Endothelial cell of umbilical vein (primary cell): ENCODE measurements at regions not wholly inside any gene's neighbourhood (a gene's known extent, or its start where the extent isn't known, plus 50 kb on each side); places are given as distances from the start of the nearest gene placed in this dataset.

Source experiments
- BruUV-seq: library from RNA; stranded (reverse); fragments of 400-500 nt; replicated peaks from 2 replicates; lab custom pipeline; 2021; lab: Mats Ljungman, UMichigan
- CTCF ChIA-PET: fragments of 300-600, 350-600 bp; sonication (Branson Sonifier 250); formaldehyde crosslinking; loops from one replicate; lab custom pipeline; 2021; ENCODE audit warnings: antibody characterized with exemption, inconsistent platforms; lab: Charles Lee
- POLR2A ChIA-PET: fragments of 300-600, 350-600 bp; sonication (Branson Sonifier 250); formaldehyde crosslinking; loops from one replicate; lab custom pipeline; 2021; ENCODE audit warnings: antibody characterized with exemption, inconsistent platforms; lab: Charles Lee
- DNase-seq: peaks from one replicate; pipeline ENCODE4 v3.0.0-alpha.2; 2011; ENCODE audit warnings: low read depth, low spot score
- FAIRE-seq: peaks from 2 replicates; lab custom pipeline; 2011; peaks lifted over from hg19 to GRCh38; lab: Jason Lieb, UNC
- H2AFZ ChIP-seq: 2 replicates; pipeline ENCODE4 v1.6.0; 2012; ENCODE audit warnings: low read depth, low read length, control low read depth, inconsistent platforms
- H3K27ac ChIP-seq: 2 replicates; pipeline ENCODE4 v1.5.1; 2011; ENCODE audit warnings: low read depth, mild to moderate bottlenecking, control low read depth, low read length, moderate library complexity; ENCODE audit not compliant: insufficient read depth
- H3K27me3 ChIP-seq, 2 experiments: 2 replicates each; pipeline versions ENCODE4 v1.6.0 to v1.6.1; 2011; ENCODE audit warnings: low read length in 2 of 2, mixed read lengths in 1 of 2; ENCODE audit not compliant: control insufficient read depth in 2 of 2, insufficient read depth in 2 of 2
- H3K36me3 ChIP-seq, 2 experiments: 2 replicates in 1 of 2; 3 replicates in 1 of 2; pipeline ENCODE4 v1.5.1; 2011; ENCODE audit warnings: low read length in 2 of 2, mild to moderate bottlenecking in 1 of 2, moderate library complexity in 1 of 2; ENCODE audit not compliant: control insufficient read depth in 2 of 2, insufficient read depth in 2 of 2; ENCODE audit errors: extremely low read depth in 1 of 2
- H3K4me1 ChIP-seq: 3 replicates; pipeline ENCODE4 v1.5.1; 2011; ENCODE audit warnings: mild to moderate bottlenecking, low read length; ENCODE audit not compliant: control insufficient read depth, insufficient read depth; ENCODE audit errors: extremely low read depth
- H3K4me2 ChIP-seq: 2 replicates; pipeline ENCODE4 v1.6.1; 2011; ENCODE audit warnings: low read length, control low read depth, mixed read lengths; ENCODE audit not compliant: insufficient read depth
- H3K4me3 ChIP-seq, 3 experiments: fragments of 200-600 bp in 1 of 3; sonication (generic), shearing (Covaris generic) in 1 of 3; replicated peaks in 1 of 3; 2 replicates each; pipeline ENCODE4 v1.5.1; 2011 to 2016; ENCODE audit warnings: control low read depth in 3 of 3, low read length in 3 of 3, mild to moderate bottlenecking in 2 of 3, inconsistent platforms in 1 of 3, low read depth in 1 of 3, moderate library complexity in 1 of 3; ENCODE audit not compliant: insufficient read depth in 1 of 3
- H3K79me2 ChIP-seq: 2 replicates; pipeline ENCODE4 v1.6.0; 2012; ENCODE audit warnings: low read length, inconsistent platforms; ENCODE audit not compliant: control insufficient read depth, insufficient read depth
- H3K9ac ChIP-seq: replicated peaks from 2 replicates; pipeline ENCODE3; 2011; ENCODE audit warnings: low read length, control low read depth; ENCODE audit not compliant: insufficient read depth; ENCODE audit errors: extremely low read depth
- H3K9me1 ChIP-seq: replicated peaks from 3 replicates; pipeline ENCODE4 v1.6.0; 2011; ENCODE audit warnings: mild to moderate bottlenecking, low read length; ENCODE audit not compliant: control insufficient read depth, insufficient read depth; ENCODE audit errors: extremely low read depth
- H3K9me3 ChIP-seq: replicated peaks from 2 replicates; pipeline ENCODE4 v1.5.1; 2012; ENCODE audit warnings: low read length, inconsistent platforms; ENCODE audit not compliant: control insufficient read depth, insufficient read depth
- H4K20me1 ChIP-seq: replicated peaks from 2 replicates; pipeline ENCODE3; 2011; ENCODE audit warnings: mild to moderate bottlenecking, low read length; ENCODE audit not compliant: control insufficient read depth, insufficient read depth; ENCODE audit errors: extremely low read depth
- EZH2 ChIP-seq: IDR thresholded peaks from 2 replicates; pipeline ENCODE4 v1.6.1; 2012; ENCODE audit warnings: borderline replicate concordance, low read depth, mild to moderate bottlenecking, moderate library complexity, low read length, inconsistent platforms; ENCODE audit not compliant: severe bottlenecking
- FOS ChIP-seq: IDR thresholded peaks from 2 replicates; pipeline ENCODE4 v1.6.1; 2011; ENCODE audit warnings: mild to moderate bottlenecking, low read length, moderate library complexity, borderline replicate concordance; ENCODE audit not compliant: insufficient read depth
- GATA2 ChIP-seq: IDR thresholded peaks from 2 replicates; pipeline ENCODE4 v1.7.0; 2011; ENCODE audit warnings: low read depth, mild to moderate bottlenecking, moderate library complexity, mixed read lengths, low read length; ENCODE audit not compliant: insufficient read length, insufficient read depth
- JUN ChIP-seq: IDR thresholded peaks from 2 replicates; pipeline ENCODE4 v1.6.1; 2011; ENCODE audit warnings: borderline replicate concordance, low read depth; ENCODE audit not compliant: insufficient read length, insufficient read depth
- MYC ChIP-seq: IDR thresholded peaks from one replicate; pipeline ENCODE4 v1.6.1; 2011; ENCODE audit warnings: mild to moderate bottlenecking, low read depth, low read length
- POLR2A ChIP-seq: IDR thresholded peaks from 2 replicates; pipeline ENCODE4 v1.6.1; 2012; ENCODE audit warnings: low read depth, mild to moderate bottlenecking, control low read depth, low read length
- POLR2AphosphoS5 ChIP-seq: IDR thresholded peaks from 2 replicates; pipeline ENCODE4 v1.6.1; 2012; ENCODE audit warnings: low read depth, mild to moderate bottlenecking, control low read depth, low read length, moderate library complexity; ENCODE audit not compliant: insufficient read depth
- dilution Hi-C: fragments of 300-500 bp; cut with MboI; formaldehyde crosslinking; loops from one replicate; pipeline ENCODE4 v1.15.0; 2019; ENCODE audit warnings: low sequenced_read_pairs; ENCODE audit not compliant: extremely low pct_ligation_motif_present
- intact Hi-C: fragments of 100-400 bp; cut with micrococcal nuclease; formaldehyde crosslinking; loops from one replicate; pipeline ENCODE4 v1.10.0; 2022
- TF ChIP-seq, protein P1 (sequence below): IDR thresholded peaks from 2 replicates; pipeline ENCODE4 v1.6.1; 2011; ENCODE audit not compliant: insufficient read depth, insufficient read length
- TF ChIP-seq, protein P2 (sequence below), 2 donors: IDR thresholded peaks; 1 replicate in 1 of 2; 2 replicates in 1 of 2; pipeline ENCODE4 v1.5.1; 2011; ENCODE audit warnings: low read length in 2 of 2, mild to moderate bottlenecking in 2 of 2, moderate library complexity in 2 of 2, control low read depth in 1 of 2, inconsistent platforms in 1 of 2, low read depth in 1 of 2; ENCODE audit not compliant: insufficient read depth in 1 of 2; ENCODE audit errors: extremely low read depth in 1 of 2

DNA sequence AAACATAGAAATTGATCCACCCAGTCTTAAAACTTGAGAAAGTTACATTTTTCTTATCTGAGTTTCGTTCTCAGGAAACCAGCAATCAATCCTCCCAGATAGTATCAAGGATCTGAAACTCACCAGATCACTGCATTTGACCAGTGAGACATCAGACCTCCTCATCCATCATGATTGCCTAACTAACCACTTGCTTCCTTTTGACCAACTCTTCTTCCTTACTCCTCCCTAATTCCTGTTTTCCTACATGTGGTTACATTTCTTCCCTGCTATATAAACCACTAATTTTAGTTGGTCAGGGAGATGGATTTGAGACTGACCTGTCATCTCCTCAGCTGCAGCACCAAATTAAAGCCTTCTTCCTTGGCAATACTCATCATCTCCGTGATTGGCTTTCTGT, 357.1 kb upstream of the POU3F2 start:
- CTCF ChIA-PET, result no interaction called here
- Histone ChIP-seq H2AFZ (no peak overlapping the region), H3K27me3 (no peaks in the 10 kb centered on the region), H3K27ac (no peak overlapping the region), H3K79me2 (no peaks in the 10 kb centered on the region), H3K4me2 (no peak overlapping the region), H3K36me3 (no peaks in the 10 kb centered on the region), H3K9me3 (peaks cover 2% of the 10 kb centered on the region), H3K4me1 (no peaks in the 10 kb centered on the region), H4K20me1 (no peaks in the 10 kb centered on the region), H3K4me3 (no peak overlapping the region), H3K9ac (no peak overlapping the region), H3K9me1 (no peaks in the 10 kb centered on the region)
- TF ChIP-seq MYC (no peak), POLR2AphosphoS5 (no peak), EZH2 (no peak), FOS (no peak), GATA2 (no peak), JUN (no peak), POLR2A (no peak)
- TF ChIP-seq, protein P1, sequence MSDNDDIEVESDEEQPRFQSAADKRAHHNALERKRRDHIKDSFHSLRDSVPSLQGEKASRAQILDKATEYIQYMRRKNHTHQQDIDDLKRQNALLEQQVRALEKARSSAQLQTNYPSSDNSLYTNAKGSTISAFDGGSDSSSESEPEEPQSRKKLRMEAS, result no peak
- TF ChIP-seq, protein P2, sequence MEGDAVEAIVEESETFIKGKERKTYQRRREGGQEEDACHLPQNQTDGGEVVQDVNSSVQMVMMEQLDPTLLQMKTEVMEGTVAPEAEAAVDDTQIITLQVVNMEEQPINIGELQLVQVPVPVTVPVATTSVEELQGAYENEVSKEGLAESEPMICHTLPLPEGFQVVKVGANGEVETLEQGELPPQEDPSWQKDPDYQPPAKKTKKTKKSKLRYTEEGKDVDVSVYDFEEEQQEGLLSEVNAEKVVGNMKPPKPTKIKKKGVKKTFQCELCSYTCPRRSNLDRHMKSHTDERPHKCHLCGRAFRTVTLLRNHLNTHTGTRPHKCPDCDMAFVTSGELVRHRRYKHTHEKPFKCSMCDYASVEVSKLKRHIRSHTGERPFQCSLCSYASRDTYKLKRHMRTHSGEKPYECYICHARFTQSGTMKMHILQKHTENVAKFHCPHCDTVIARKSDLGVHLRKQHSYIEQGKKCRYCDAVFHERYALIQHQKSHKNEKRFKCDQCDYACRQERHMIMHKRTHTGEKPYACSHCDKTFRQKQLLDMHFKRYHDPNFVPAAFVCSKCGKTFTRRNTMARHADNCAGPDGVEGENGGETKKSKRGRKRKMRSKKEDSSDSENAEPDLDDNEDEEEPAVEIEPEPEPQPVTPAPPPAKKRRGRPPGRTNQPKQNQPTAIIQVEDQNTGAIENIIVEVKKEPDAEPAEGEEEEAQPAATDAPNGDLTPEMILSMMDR (IDR thresholded peaks at IDR 0.05; ENCODE audit: extremely low read depth in 1 of 2, insufficient read depth in 1 of 2, low read depth in 1 of 2, low read length in 2 of 2), result no peak
- BruUV-seq, result no TSS peak
- no peak for DNase-seq
- POLR2A ChIA-PET, result no interaction called here
- dilution Hi-C loops (no loop called here), intact Hi-C loops (no loop called here)
- no peak for FAIRE-seq
